ENCODE measurements at regions not wholly inside any gene's neighbourhood (a gene's known extent, or its start where the extent isn't known, plus 50 kb on each side); places are given as distances from the start of the nearest gene placed in this dataset.

GRCh38 chr13:85255978-85256377 lies 543.2 kb downstream of the SLITRK6 start:
- 0 out of 2 replicates have a peak overlapping the region, but pooled peaks have one; percentile 59 for H2AFZ ChIP-seq (ENCODE audit: low read length)
- H3F3A ChIP-seq (ENCODE audit: insufficient read depth, low read length) = no peaks in the 10 kb centered on the region
- no peaks in the 10 kb centered on the region for H3K36me3 ChIP-seq (ENCODE audit: insufficient read depth, low read length)
- H3K4me2 ChIP-seq (ENCODE audit: low read length) = no peak overlapping the region
- no peaks in the 10 kb centered on the region for H3K9me2 ChIP-seq (ENCODE audit: low read depth, low read length)
- H3K79me2 ChIP-seq (ENCODE audit: insufficient read depth, low read length) = no peaks in the 10 kb centered on the region
- no peaks in the 10 kb centered on the region for H4K20me1 ChIP-seq (ENCODE audit: insufficient read depth, low read length)
- H3K27ac ChIP-seq (ENCODE audit: low read depth, low read length, poor library complexity, severe bottlenecking) = no peak overlapping the region
- H3K9me3 ChIP-seq (ENCODE audit: low read length) = no peaks in the 10 kb centered on the region
- no peaks in the 10 kb centered on the region for H3K4me1 ChIP-seq (ENCODE audit: insufficient read depth, low read length, severe bottlenecking)
- no peak overlapping the region for H3K4me3 ChIP-seq (ENCODE audit: low read depth, low read length, poor library complexity, severe bottlenecking)
- no peaks in the 10 kb centered on the region for H3K27me3 ChIP-seq (ENCODE audit: insufficient read depth, low read length)
- no peak for TF ChIP-seq EZH2 (IDR thresholded peaks at IDR 0.05; ENCODE audit: borderline replicate concordance, low read length)
- no peak for TF ChIP-seq CTCF (IDR thresholded peaks at IDR 0.05; ENCODE audit: low read length)
- H3K9ac ChIP-seq (ENCODE audit: low read length) = no peak overlapping the region

GRCh38 chr13:85254641-85255040 lies 544.6 kb downstream of the SLITRK6 start:
- Histone ChIP-seq H2AFZ (ENCODE audit: low read length) (no peak overlapping the region), H3K4me2 (ENCODE audit: low read length) (no peak overlapping the region), H3K9me3 (ENCODE audit: low read length) (no peaks in the 10 kb centered on the region), H3K27ac (ENCODE audit: low read depth, low read length, poor library complexity, severe bottlenecking) (no peak overlapping the region), H3K9ac (ENCODE audit: low read length) (no peak overlapping the region), H3K36me3 (ENCODE audit: insufficient read depth, low read length) (no peaks in the 10 kb centered on the region), H3F3A (ENCODE audit: insufficient read depth, low read length) (no peaks in the 10 kb centered on the region), H3K9me2 (ENCODE audit: low read depth, low read length) (no peaks in the 10 kb centered on the region), H3K79me2 (ENCODE audit: insufficient read depth, low read length) (no peaks in the 10 kb centered on the region), H3K4me1 (ENCODE audit: insufficient read depth, low read length, severe bottlenecking) (no peaks in the 10 kb centered on the region), H4K20me1 (ENCODE audit: insufficient read depth, low read length) (no peaks in the 10 kb centered on the region), H3K27me3 (ENCODE audit: insufficient read depth, low read length) (no peaks in the 10 kb centered on the region), H3K4me3 (ENCODE audit: low read depth, low read length, poor library complexity, severe bottlenecking) (no peak overlapping the region)
- no peak for TF ChIP-seq EZH2 (IDR thresholded peaks at IDR 0.05; ENCODE audit: borderline replicate concordance, low read length)
- no peak for TF ChIP-seq CTCF (IDR thresholded peaks at IDR 0.05; ENCODE audit: low read length)

GRCh38 chr13:85249151-85249550 lies 550.1 kb downstream of the SLITRK6 start:
- no peaks in the 10 kb centered on the region for H3K4me1 ChIP-seq (ENCODE audit: insufficient read depth, low read length, severe bottlenecking)
- no peaks in the 10 kb centered on the region for H3F3A ChIP-seq (ENCODE audit: insufficient read depth, low read length)
- H3K4me2 ChIP-seq (ENCODE audit: low read length) = no peak overlapping the region
- H3K27me3 ChIP-seq (ENCODE audit: insufficient read depth, low read length) = no peaks in the 10 kb centered on the region
- H3K9me3 ChIP-seq (ENCODE audit: low read length) = no peaks in the 10 kb centered on the region
- no peak for TF ChIP-seq EZH2 (IDR thresholded peaks at IDR 0.05; ENCODE audit: borderline replicate concordance, low read length)
- no peak for TF ChIP-seq CTCF (IDR thresholded peaks at IDR 0.05; ENCODE audit: low read length)
- no peak overlapping the region for H3K9ac ChIP-seq (ENCODE audit: low read length)
- no peaks in the 10 kb centered on the region for H3K36me3 ChIP-seq (ENCODE audit: insufficient read depth, low read length)
- H3K4me3 ChIP-seq (ENCODE audit: low read depth, low read length, poor library complexity, severe bottlenecking) = no peak overlapping the region
- H3K9me2 ChIP-seq (ENCODE audit: low read depth, low read length) = no peaks in the 10 kb centered on the region
- H2AFZ ChIP-seq (ENCODE audit: low read length) = no peak overlapping the region
- no peak overlapping the region for H3K27ac ChIP-seq (ENCODE audit: low read depth, low read length, poor library complexity, severe bottlenecking)
- no peaks in the 10 kb centered on the region for H4K20me1 ChIP-seq (ENCODE audit: insufficient read depth, low read length)
- H3K79me2 ChIP-seq (ENCODE audit: insufficient read depth, low read length) = no peaks in the 10 kb centered on the region
